GM23248 (cell line): ENCODE measurements at regions not wholly inside any gene's neighbourhood (a gene's known extent, or its start where the extent isn't known, plus 50 kb on each side); places are given as distances from the start of the nearest gene placed in this dataset. TPM values are rescaled to one million over a fixed set of nuclear protein-coding genes. Genes with fewer than 3 reads are reported as not detected.

Source experiments
- DNase-seq: peaks from one replicate; pipeline ENCODE4 v3.0.0-alpha.2; 2015
- H2AFZ ChIP-seq: fragments of 200-600 bp; sonication (generic); 2 replicates; pipeline ENCODE4 v1.6.1; 2016; ENCODE audit warnings: antibody characterized with exemption
- H3F3A ChIP-seq: fragments of 200-600 bp; sonication (generic); 2 replicates; pipeline ENCODE4 v1.6.1; 2016; ENCODE audit warnings: mild to moderate bottlenecking, antibody characterized with exemption, mixed run types; ENCODE audit not compliant: insufficient read depth
- H3K27ac ChIP-seq: fragments of 200-600 bp; sonication (generic); 2 replicates; pipeline ENCODE4 v1.5.1; 2016; ENCODE audit warnings: mild to moderate bottlenecking
- H3K27me3 ChIP-seq: fragments of 200-600 bp; sonication (generic); replicated peaks from 2 replicates; pipeline ENCODE4 v1.6.1; 2016; ENCODE audit warnings: mild to moderate bottlenecking; ENCODE audit not compliant: insufficient read depth
- H3K36me3 ChIP-seq: fragments of 200-600 bp; sonication (generic); 2 replicates; pipeline ENCODE4 v1.6.1; 2016; ENCODE audit warnings: low read depth, mild to moderate bottlenecking
- H3K4me1 ChIP-seq: fragments of 200-600 bp; sonication (generic); 2 replicates; pipeline ENCODE4 v1.6.1; 2016; ENCODE audit warnings: mild to moderate bottlenecking; ENCODE audit not compliant: insufficient read depth
- H3K4me2 ChIP-seq: fragments of 200-600 bp; sonication (generic); one replicate; pipeline ENCODE4 v1.6.1; 2016; ENCODE audit warnings: mild to moderate bottlenecking; ENCODE audit not compliant: unreplicated experiment
- H3K4me3 ChIP-seq: fragments of 200-600 bp; sonication (generic); 2 replicates; pipeline ENCODE4 v1.5.1; 2016; ENCODE audit warnings: mild to moderate bottlenecking
- H3K79me2 ChIP-seq: fragments of 200-600 bp; sonication (generic); 2 replicates; pipeline ENCODE4 v1.6.1; 2016; ENCODE audit warnings: mild to moderate bottlenecking; ENCODE audit not compliant: insufficient read depth
- H3K9ac ChIP-seq: fragments of 200-600 bp; sonication (generic); 2 replicates; pipeline ENCODE4 v1.6.1; 2016; ENCODE audit warnings: mild to moderate bottlenecking
- H3K9me2 ChIP-seq: fragments of 200-600 bp; sonication (generic); 2 replicates; pipeline ENCODE4 v1.6.1; 2016; ENCODE audit warnings: mixed run types, mild to moderate bottlenecking, moderate library complexity; ENCODE audit not compliant: insufficient read depth
- H3K9me3 ChIP-seq: fragments of 200-600 bp; sonication (generic); one replicate; pipeline ENCODE4 v1.6.1; 2017; ENCODE audit warnings: low read depth
- H4K20me1 ChIP-seq: fragments of 200-600 bp; sonication (generic); 2 replicates; pipeline ENCODE4 v1.6.0; 2016; ENCODE audit not compliant: insufficient read depth
- EZH2 ChIP-seq: fragments of 200-600 bp; sonication (generic); IDR thresholded peaks from 2 replicates; pipeline ENCODE4 v1.6.1; 2018; ENCODE audit warnings: antibody characterized with exemption, mild to moderate bottlenecking; ENCODE audit not compliant: insufficient read depth, poor library complexity, severe bottlenecking
- EZH2phosphoT487 ChIP-seq: fragments of 200-600 bp; sonication (generic); IDR thresholded peaks from 2 replicates; pipeline ENCODE4 v1.6.1; 2018; ENCODE audit warnings: antibody characterized with exemption, moderate library complexity, mild to moderate bottlenecking, low read depth; ENCODE audit not compliant: insufficient read depth
- WGBS, 2 experiments: methylation state at CpG; one replicate each; pipeline ENCODE4 v1.1.6; 2015 to 2017; ENCODE audit warnings: low lambda C conversion rate in 2 of 2, low coverage in 1 of 2; ENCODE audit errors: missing lambda C conversion rate in 2 of 2; 5-methylcytosine and 5-hydroxymethylcytosine counted together
- in situ Hi-C: fragments of 300-500 bp; cut with MboI; formaldehyde crosslinking; loops from 2 replicates; pipeline ENCODE4 v1.15.0; 2020
- small RNA-seq: library from RNA; depleted of rRNA; stranded (forward); fragments of <200 nt; gene quantifications from one replicate; pipeline ENCODE3, GENCODE V24; 2014; ENCODE audit warnings: low read depth, low replicate concordance

DNA sequence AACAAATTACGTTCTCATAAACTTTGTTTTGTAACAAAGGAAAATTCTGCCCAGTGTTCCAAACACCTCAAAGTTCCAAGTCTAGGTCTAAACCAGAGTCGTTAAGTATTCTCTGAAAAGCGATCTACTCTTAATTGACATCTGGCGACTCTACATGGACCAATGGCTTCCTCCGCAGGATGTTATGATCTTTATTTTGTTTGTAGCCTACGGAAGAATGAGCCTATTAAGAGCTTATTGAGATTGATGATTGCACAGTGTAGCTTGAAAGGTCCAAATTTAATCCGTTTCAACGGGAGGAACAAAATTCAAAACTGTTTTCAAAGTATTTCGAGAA lies 61.1 kb downstream of the FAM217A start:
- in situ Hi-C loops: no loop called here
- DNase-seq: peak; percentile 59
- Histone ChIP-seq H3K4me1 (peaks cover 18% of the 10 kb centered on the region), H3K36me3 (no peaks in the 10 kb centered on the region), H2AFZ (peak overlapping the region; percentile 87), H3K9me3 (no peaks in the 10 kb centered on the region), H3K27me3 (no peaks in the 10 kb centered on the region), H3K9me2 (no peaks in the 10 kb centered on the region), H4K20me1 (no peaks in the 10 kb centered on the region), H3K27ac (peak overlapping the region; percentile 93), H3F3A (peaks cover 31% of the 10 kb centered on the region), H3K4me2 (peak overlapping the region; percentile 86), H3K79me2 (peaks cover 87% of the 10 kb centered on the region), H3K4me3 (peak overlapping the region; percentile 83), H3K9ac (peak overlapping the region; percentile 93)
- no peak for TF ChIP-seq EZH2
- no peak for TF ChIP-seq EZH2phosphoT487
- 1 to 4% methylated on average over 9 of the region's 9 CpGs for WGBS, 2 experiments

DNA sequence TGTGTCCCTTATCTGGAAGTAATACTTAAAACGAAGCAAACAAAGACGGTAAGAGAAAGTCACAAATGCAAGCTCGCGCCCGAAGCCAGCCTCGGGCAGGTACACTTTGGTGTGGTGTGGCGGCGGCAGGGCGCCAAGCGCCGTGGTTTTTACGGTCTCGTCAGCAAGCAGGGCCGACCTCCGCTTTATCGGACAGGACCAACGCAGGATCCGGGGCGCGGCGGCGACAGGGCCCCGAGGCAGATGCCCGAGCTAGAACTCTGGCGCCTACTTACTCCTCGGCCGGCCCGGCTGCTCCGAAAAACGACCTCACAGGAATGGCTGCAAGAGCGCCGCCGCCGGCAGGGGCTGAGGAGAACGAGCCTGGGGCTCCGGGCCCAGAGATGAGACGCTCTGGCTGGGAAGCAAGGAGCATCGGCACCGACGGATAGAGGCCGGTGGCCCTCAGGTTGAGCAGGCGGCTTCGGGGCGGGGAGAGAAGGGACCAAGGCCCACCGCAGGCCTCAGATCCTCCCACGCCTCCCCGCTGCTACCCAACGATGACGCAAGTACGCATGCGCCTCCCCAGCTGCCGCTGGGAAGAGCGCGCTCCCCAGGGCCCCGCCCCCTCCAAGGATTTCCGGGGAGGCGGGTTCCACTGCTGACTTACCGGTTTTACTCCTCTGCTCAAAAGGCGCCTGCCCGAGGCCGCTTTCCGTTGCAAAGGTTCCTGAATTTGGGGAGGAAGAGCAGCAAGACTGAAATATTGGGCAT lies 60.6 kb downstream of the FAM217A start:
- no peak for TF ChIP-seq EZH2phosphoT487
- no peak for TF ChIP-seq EZH2
- in situ Hi-C loops: no loop called here
- peaks cover 87% of the 10 kb centered on the region for H3K79me2 ChIP-seq

More for the DNA sequence above, 60.6 kb downstream of the FAM217A start:
- H3K27ac ChIP-seq: peak overlapping the region; percentile 93
- peak; percentile 98 for DNase-seq
- peaks cover 36% of the 10 kb centered on the region for H3F3A ChIP-seq
- H3K4me3 ChIP-seq: peak overlapping the region; percentile 83
- peak overlapping the region; percentile 93 for H3K9ac ChIP-seq
- H3K27me3 ChIP-seq: no peaks in the 10 kb centered on the region
- 1 to 2% methylated on average over 47 to 56 of the region's 62 CpGs for WGBS, 2 experiments
- H3K9me2 ChIP-seq: no peaks in the 10 kb centered on the region
- peak overlapping the region; percentile 86 for H3K4me2 ChIP-seq
- no peaks in the 10 kb centered on the region for H4K20me1 ChIP-seq
- peaks cover 23% of the 10 kb centered on the region for H3K4me1 ChIP-seq
- H3K36me3 ChIP-seq: no peaks in the 10 kb centered on the region
- H2AFZ ChIP-seq: peak overlapping the region; percentile 87
- no peaks in the 10 kb centered on the region for H3K9me3 ChIP-seq

Small RNAs in the stretch of these regions (small RNA-seq; reads per million reads assigned to genes)
- not detected for gene AL590004.1
